Stimulated activated CD4-positive, alpha-beta T cell treated with anti-CD3 and anti-CD28 coated beads, Interleukin-12 subunit alpha, Interleukin-12 subunit beta, amount 100 ng/mL, for 48 hours (primary cell): ENCODE measurements at regions not wholly inside any gene's neighbourhood (a gene's known extent, or its start where the extent isn't known, plus 50 kb on each side); places are given as distances from the start of the nearest gene placed in this dataset.

Experiments used
- DNase-seq, 3 donors: peaks; one replicate each; pipeline ENCODE4 v3.0.0-alpha.2; 2020; ENCODE audit warnings: low read depth in 2 of 3, low spot score in 1 of 3

GRCh38 chr10:120982507-120982906, 131.3 kb downstream of the WDR11 start:
- DNase-seq, result no peak

- DNase-seq, result no peak
These were observed 132.6 kb downstream of the WDR11 start for GRCh38 chr10:120983721-120984120.

GRCh38 chr10:120984221-120984620, 133.1 kb downstream of the WDR11 start:
- no peak for DNase-seq

GRCh38 chr10:120987359-120987758, 136.2 kb downstream of the WDR11 start:
- DNase-seq, result no peak

- no peak for DNase-seq
These were observed 137.6 kb downstream of the WDR11 start for GRCh38 chr10:120988751-120989150.

GRCh38 chr10:120989279-120989678, 138.1 kb downstream of the WDR11 start:
- DNase-seq, result no peak

GRCh38 chr10:120989996-120990598, 138.9 kb downstream of the WDR11 start:
- DNase-seq, result no peak

- no peak for DNase-seq
These were observed 139.7 kb downstream of the WDR11 start for GRCh38 chr10:120990831-120991230.

- no peak for DNase-seq
These were observed 141.9 kb downstream of the WDR11 start for GRCh38 chr10:120993089-120993488.

GRCh38 chr10:120995768-120996167, 144.6 kb downstream of the WDR11 start:
- no peak for DNase-seq

- DNase-seq, result no peak
These were observed 145.4 kb downstream of the WDR11 start for GRCh38 chr10:120996456-120997034.

GRCh38 chr10:120997313-120997712, 146.2 kb downstream of the WDR11 start:
- no peak for DNase-seq

GRCh38 chr10:120997756-120998155, 146.6 kb downstream of the WDR11 start:
- DNase-seq, result no peak

- DNase-seq, result no peak
These were observed 147.1 kb downstream of the WDR11 start for GRCh38 chr10:120998251-120998650.

GRCh38 chr10:120998782-120999285, 147.7 kb downstream of the WDR11 start:
- no peak for DNase-seq

GRCh38 chr10:120999868-121000267, 148.7 kb downstream of the WDR11 start:
- no peak for DNase-seq

GRCh38 chr10:121002586-121003205, 151.5 kb downstream of the WDR11 start:
- DNase-seq, result no peak

GRCh38 chr10:121005948-121006587, 154.9 kb downstream of the WDR11 start:
- DNase-seq, result no peak

- DNase-seq, result no peak
These were observed 156.1 kb downstream of the WDR11 start for GRCh38 chr10:121007264-121007663.

- DNase-seq, result no peak
These were observed 164.8 kb downstream of the WDR11 start for GRCh38 chr10:121015916-121016315.

GRCh38 chr10:121024905-121025584, 173.9 kb downstream of the WDR11 start:
- DNase-seq, result no peak
